HT1080 (cell line): ENCODE measurements at regions not wholly inside any gene's neighbourhood (a gene's known extent, or its start where the extent isn't known, plus 50 kb on each side); places are given as distances from the start of the nearest gene placed in this dataset.

ENCODE experiments used
- DNase-seq: peaks from one replicate; pipeline ENCODE4 v3.0.0-alpha.2; 2015; ENCODE audit warnings: low read depth

DNA sequence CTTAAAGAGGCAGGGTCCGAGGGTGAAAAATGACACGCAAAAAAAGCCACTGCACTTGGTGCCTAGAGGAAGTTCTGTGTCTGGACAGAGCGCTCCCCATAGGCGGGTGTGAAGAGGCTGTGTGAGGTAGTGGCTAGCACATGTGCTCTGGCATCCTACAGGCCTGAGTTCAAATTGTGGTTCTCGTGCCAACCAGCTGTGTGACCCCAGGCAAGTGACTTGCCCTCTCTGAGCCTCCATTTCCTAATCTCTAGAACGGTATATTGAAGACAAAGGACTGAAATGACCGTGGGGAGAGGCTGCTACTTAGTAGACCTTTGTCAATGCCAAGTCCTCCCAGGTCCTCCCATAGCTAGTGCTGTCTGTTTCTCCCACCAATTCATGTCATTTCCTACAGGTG lies 79.1 kb upstream of the MYL10 start:
- no peak for DNase-seq

GRCh38 chr7:101712652-101713051 lies 83.6 kb upstream of the MYL10 start:
- no peak for DNase-seq

- no peak for DNase-seq
Measured at GRCh38 chr7:101714097-101714496, 85.0 kb upstream of the MYL10 start.

DNA sequence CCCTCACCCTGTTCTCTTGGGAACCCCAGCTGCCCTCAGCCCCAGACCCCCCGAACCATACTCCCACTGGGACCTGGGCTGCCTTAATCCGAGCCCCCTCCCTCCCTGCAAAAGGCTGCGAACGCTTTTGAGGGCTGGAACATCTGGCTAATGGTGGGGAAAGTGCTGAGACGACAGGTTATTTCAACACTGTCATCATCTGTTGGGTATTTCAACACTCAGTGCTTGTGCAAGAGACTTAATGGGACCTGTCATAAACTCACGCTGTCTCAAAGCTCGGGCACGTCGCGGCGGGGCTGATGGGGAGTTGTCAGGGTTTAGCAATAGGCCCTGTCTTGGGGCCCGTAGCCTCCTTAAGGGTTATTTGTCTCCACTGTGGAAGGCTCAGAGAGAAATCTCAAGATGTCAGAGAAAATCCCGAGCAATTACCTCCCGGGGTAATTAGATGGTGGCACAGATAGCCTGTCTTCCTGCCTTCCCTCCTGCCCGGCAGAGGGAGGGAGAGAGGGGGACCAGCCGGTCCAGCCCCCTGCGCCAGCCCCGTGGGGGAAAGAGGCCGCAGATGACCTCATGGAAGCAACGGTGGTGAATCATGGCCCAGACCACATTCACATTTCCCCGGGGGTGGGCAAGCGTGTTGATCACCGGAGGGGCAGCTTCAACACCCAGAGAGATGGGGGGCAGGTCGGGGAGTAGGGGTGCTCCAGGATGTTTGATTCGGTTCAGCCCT lies 88.7 kb upstream of the MYL10 start:
- peak; percentile 88 for DNase-seq

DNA sequence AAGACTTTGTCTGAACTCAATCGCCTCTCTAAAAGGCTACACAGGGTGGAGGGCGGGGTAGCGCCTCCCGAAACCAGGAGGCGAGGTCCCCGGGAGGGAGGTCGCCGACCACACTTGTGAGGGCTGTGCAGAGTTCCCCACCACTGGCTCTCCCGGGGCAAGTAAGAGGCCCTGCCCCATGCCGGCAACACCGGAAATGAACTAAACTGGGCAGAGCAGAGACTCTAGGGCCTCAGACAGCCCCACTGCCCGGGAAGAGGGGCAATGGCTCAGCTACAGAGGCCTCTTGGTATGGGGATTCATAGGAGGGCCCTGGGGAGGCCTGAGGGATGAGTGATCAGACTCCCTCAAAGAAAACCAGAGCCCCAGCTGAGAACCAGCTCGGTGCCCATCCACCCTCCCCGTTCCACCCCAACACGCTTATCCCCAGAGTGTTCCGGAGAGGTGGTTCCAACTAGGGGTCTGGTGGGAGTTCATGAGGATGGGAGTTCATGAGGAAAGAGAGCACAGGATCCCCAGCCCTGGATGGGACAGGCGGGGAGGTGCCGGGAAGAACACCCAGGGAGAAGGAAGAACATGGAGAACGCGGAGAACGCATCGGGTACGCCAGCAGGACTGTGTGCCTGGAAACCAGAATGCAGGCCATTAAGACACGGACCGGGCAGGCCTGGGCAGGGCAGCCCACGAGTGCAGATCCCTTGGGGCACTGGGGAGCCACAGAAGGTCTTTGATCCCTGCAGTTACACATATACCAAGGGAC lies 89.4 kb upstream of the MYL10 start:
- DNase-seq, result no peak

- DNase-seq, result no peak
Measured at GRCh38 chr7:101719123-101719470, 90.0 kb upstream of the MYL10 start.

- no peak for DNase-seq
Measured at GRCh38 chr7:101720324-101720723, 91.2 kb upstream of the MYL10 start.

GRCh38 chr7:101722247-101722646 lies 93.2 kb upstream of the MYL10 start:
- no peak for DNase-seq

GRCh38 chr7:101723835-101724234 lies 93.6 kb upstream of the CUX1 start:
- no peak for DNase-seq

DNA sequence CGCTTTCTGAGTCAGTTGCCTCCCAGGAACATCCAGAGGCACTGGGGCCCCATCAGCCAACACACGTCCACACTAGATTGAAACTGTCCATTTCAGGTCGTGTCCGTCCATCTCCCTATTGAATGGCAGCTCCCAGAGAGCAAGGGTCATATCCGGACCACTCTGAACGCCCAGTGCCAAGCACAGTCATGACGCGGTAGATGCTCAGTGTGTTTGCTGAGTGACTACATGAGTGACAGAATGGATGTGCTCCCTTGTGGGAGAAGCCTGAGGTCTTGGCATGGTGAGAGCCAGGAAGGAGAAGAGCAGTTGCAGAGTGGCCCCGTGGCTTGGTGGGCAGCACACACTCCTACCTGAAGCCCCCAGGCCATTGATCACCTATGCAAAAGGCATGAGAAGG lies 92.5 kb upstream of the CUX1 start:
- no peak for DNase-seq

GRCh38 chr7:101725921-101726320 lies 91.5 kb upstream of the CUX1 start:
- no peak for DNase-seq

- no peak for DNase-seq
Measured at GRCh38 chr7:101727184-101727583, 90.2 kb upstream of the CUX1 start.

GRCh38 chr7:101728128-101728527 lies 89.3 kb upstream of the CUX1 start:
- no peak for DNase-seq

DNA sequence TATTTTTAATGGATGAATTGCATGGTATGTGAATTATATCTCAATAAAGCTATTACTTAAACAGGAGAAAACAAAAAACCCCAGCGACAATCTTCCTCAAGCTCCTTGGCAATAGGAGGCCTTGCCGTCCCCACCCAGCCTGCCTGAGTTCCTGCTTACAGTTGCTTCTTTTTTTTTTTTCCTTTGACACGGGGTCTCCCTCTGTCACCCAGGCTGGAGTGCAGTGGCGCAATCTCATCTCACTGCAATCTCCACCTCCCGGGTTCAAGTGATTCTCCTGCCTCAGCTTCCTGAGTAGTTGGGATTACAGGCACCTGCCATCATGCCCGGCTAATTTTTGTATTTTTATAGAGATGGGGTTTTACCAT lies 88.6 kb upstream of the CUX1 start:
- peak; percentile 34 for DNase-seq

DNA sequence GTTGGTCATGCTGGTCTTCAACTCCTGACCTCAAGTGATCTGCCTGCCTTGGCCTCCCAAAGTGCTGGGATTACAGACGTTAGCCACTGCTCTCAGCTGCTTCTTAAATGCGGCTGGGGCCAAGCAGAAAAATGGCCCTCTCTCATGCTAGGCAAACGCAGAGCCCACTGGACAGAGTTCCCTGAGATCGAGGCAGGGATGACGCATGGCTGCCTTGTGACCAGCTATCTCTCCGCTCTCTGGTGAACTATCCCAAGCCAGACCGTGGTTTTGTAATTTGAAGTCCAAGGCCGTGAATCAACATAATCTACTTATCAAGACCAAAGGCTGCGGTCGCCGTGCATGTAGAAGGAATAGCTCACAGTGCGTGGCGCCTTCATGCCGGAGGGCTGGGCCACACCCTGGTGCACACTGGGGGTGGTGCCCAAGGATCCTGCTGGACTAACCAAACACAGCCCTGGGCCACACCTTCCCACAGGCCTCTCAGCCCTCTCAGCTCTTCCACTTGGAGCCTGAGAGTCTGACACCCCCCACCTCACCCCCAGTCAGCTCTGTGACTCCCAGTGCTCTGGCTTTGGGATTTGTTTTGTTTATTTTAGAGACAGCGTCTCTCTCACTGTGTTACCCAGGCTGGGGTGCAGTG lies 88.1 kb upstream of the CUX1 start:
- DNase-seq, result peak; percentile 100

GRCh38 chr7:101731502-101732084 lies 85.8 kb upstream of the CUX1 start:
- DNase-seq, result no peak

- DNase-seq, result peak; percentile 37
Measured at GRCh38 chr7:101733713-101734475, 83.5 kb upstream of the CUX1 start.

- no peak for DNase-seq
Measured at GRCh38 chr7:101736084-101736483, 81.3 kb upstream of the CUX1 start.

- DNase-seq, result peak; percentile 53
Measured at GRCh38 chr7:101739775-101740398, 77.5 kb upstream of the CUX1 start.

GRCh38 chr7:101740981-101741725 lies 76.3 kb upstream of the CUX1 start:
- DNase-seq, result no peak
